OCI-LY7 (cell line): ENCODE measurements at regions not wholly inside any gene's neighbourhood (a gene's known extent, or its start where the extent isn't known, plus 50 kb on each side); places are given as distances from the start of the nearest gene placed in this dataset.

Experiments used
- BruUV-seq: library from RNA; stranded (reverse); fragments of 400-500 nt; replicated peaks from 2 replicates; lab custom pipeline; 2021; lab: Mats Ljungman, UMichigan
- CTCF ChIA-PET: fragments of 300-600 bp; sonication (Branson Sonifier 250); formaldehyde crosslinking; loops from one replicate; lab custom pipeline; 2022; ENCODE audit warnings: antibody characterized with exemption; ENCODE audit not compliant: unreplicated experiment; lab: Charles Lee
- POLR2A ChIA-PET: fragments of 300-600 bp; sonication (Branson Sonifier 250); formaldehyde crosslinking; loops from one replicate; lab custom pipeline; 2022; ENCODE audit warnings: antibody characterized with exemption; lab: Charles Lee
- DNase-seq: peaks from one replicate; pipeline ENCODE4 v3.0.0-alpha.2; 2015; ENCODE audit warnings: low spot score
- H2AFZ ChIP-seq: fragments of 200-600 bp; sonication (generic), shearing (Covaris generic); 2 replicates; pipeline ENCODE4 v1.6.1; 2014; ENCODE audit warnings: mild to moderate bottlenecking, antibody characterized with exemption, low read length, moderate library complexity
- H3K27ac ChIP-seq: fragments of 200-600 bp; sonication (generic); 2 replicates; pipeline ENCODE4 v1.5.1; 2014; ENCODE audit warnings: mixed run types, low read depth, mild to moderate bottlenecking, moderate library complexity, low read length, inconsistent platforms; ENCODE audit not compliant: poor library complexity, severe bottlenecking
- H3K36me3 ChIP-seq: fragments of 200-600 bp; sonication (generic); 2 replicates; pipeline ENCODE4 v1.6.1; 2014; ENCODE audit warnings: mild to moderate bottlenecking, antibody characterized with exemption, low read length, moderate library complexity, mixed read lengths; ENCODE audit not compliant: insufficient read depth
- H3K4me1 ChIP-seq: fragments of 200-600 bp; sonication (generic); 2 replicates; pipeline ENCODE4 v1.5.1; 2014; ENCODE audit warnings: mild to moderate bottlenecking, low read length; ENCODE audit not compliant: insufficient read depth, poor library complexity, severe bottlenecking
- H3K4me2 ChIP-seq: fragments of 200-600 bp; sonication (generic); 2 replicates; pipeline ENCODE4 v1.6.1; 2014; ENCODE audit warnings: mild to moderate bottlenecking, low read length
- H3K4me3 ChIP-seq: fragments of 200-600 bp; sonication (generic); 2 replicates; pipeline ENCODE4 v1.5.1; 2014; ENCODE audit warnings: mild to moderate bottlenecking, low read depth, low read length; ENCODE audit not compliant: poor library complexity, severe bottlenecking
- H3K79me2 ChIP-seq: fragments of 200-600 bp; sonication (generic); 2 replicates; pipeline ENCODE4 v1.6.1; 2016; ENCODE audit warnings: low read depth, mild to moderate bottlenecking, low read length, moderate library complexity, mixed read lengths; ENCODE audit not compliant: insufficient read depth
- H3K9me2 ChIP-seq: fragments of 200-600 bp; sonication (generic); 2 replicates; pipeline ENCODE4 v1.6.1; 2016; ENCODE audit warnings: mild to moderate bottlenecking, low read length, mixed read lengths; ENCODE audit not compliant: insufficient read depth
- H3K9me3 ChIP-seq: fragments of 200-600 bp; sonication (generic); 2 replicates; pipeline ENCODE4 v1.6.1; 2014; ENCODE audit warnings: mild to moderate bottlenecking, mixed run types, low read length, mixed read lengths
- H4K20me1 ChIP-seq: fragments of 200-600 bp; sonication (generic); 2 replicates; pipeline ENCODE4 v1.6.1; 2014; ENCODE audit warnings: mild to moderate bottlenecking, antibody characterized with exemption, low read length, moderate library complexity, mixed read lengths; ENCODE audit not compliant: insufficient read depth
- EZH2phosphoT487 ChIP-seq: fragments of 200-600 bp; sonication (generic); IDR thresholded peaks from 2 replicates; pipeline ENCODE4 v1.6.1; 2018; ENCODE audit warnings: low read depth, borderline replicate concordance, mild to moderate bottlenecking, mixed run types, antibody characterized with exemption, low read length, moderate library complexity, mixed read lengths
- intact Hi-C: fragments of 100-400 bp; cut with micrococcal nuclease; formaldehyde crosslinking; loops from one replicate; pipeline ENCODE4 v1.10.0; 2022; ENCODE audit not compliant: unreplicated experiment
- TF ChIP-seq, protein P1 (sequence below): fragments of 200-600 bp; sonication (generic); conservative IDR thresholded peaks from 2 replicates; pipeline ENCODE4 v1.5.1; 2014; ENCODE audit warnings: mild to moderate bottlenecking, antibody characterized with exemption, low read length, moderate library complexity, mixed read lengths

DNA sequence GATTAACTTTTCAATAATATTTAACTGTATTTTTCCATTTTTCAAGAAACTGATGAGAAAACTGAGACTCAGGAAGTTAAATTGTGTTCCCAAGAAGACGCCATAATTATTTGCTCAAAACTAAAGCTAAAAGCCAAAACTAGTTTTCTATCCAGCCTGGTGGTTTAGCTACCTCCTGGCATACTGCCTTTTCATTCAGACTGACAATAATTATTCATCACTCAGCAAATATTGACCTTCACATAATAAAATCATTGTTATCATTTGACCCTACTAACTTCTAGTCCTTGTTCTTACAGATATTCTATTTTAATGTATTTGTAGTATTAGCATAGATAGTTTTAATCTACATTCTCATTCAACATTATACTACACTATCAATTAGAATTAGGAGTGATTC lies 210.6 kb upstream of the GADL1 start:
- CTCF ChIA-PET = no interaction called here
- no peak overlapping the region for H3K27ac ChIP-seq
- H3K9me3 ChIP-seq = no peaks in the 10 kb centered on the region
- no peak overlapping the region for H3K4me3 ChIP-seq
- H3K4me1 ChIP-seq = no peaks in the 10 kb centered on the region
- no peaks in the 10 kb centered on the region for H3K9me2 ChIP-seq
- POLR2A ChIA-PET = no interaction called here
- no TSS peak for BruUV-seq
- no peaks in the 10 kb centered on the region for H4K20me1 ChIP-seq
- H3K36me3 ChIP-seq = no peaks in the 10 kb centered on the region
- H2AFZ ChIP-seq = no peak overlapping the region
- H3K4me2 ChIP-seq = no peak overlapping the region
- intact Hi-C loops = no loop called here
- TF ChIP-seq EZH2phosphoT487 = no peak
- TF ChIP-seq, protein P1, sequence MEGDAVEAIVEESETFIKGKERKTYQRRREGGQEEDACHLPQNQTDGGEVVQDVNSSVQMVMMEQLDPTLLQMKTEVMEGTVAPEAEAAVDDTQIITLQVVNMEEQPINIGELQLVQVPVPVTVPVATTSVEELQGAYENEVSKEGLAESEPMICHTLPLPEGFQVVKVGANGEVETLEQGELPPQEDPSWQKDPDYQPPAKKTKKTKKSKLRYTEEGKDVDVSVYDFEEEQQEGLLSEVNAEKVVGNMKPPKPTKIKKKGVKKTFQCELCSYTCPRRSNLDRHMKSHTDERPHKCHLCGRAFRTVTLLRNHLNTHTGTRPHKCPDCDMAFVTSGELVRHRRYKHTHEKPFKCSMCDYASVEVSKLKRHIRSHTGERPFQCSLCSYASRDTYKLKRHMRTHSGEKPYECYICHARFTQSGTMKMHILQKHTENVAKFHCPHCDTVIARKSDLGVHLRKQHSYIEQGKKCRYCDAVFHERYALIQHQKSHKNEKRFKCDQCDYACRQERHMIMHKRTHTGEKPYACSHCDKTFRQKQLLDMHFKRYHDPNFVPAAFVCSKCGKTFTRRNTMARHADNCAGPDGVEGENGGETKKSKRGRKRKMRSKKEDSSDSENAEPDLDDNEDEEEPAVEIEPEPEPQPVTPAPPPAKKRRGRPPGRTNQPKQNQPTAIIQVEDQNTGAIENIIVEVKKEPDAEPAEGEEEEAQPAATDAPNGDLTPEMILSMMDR = no peak
- DNase-seq = no peak
- no peaks in the 10 kb centered on the region for H3K79me2 ChIP-seq

DNA sequence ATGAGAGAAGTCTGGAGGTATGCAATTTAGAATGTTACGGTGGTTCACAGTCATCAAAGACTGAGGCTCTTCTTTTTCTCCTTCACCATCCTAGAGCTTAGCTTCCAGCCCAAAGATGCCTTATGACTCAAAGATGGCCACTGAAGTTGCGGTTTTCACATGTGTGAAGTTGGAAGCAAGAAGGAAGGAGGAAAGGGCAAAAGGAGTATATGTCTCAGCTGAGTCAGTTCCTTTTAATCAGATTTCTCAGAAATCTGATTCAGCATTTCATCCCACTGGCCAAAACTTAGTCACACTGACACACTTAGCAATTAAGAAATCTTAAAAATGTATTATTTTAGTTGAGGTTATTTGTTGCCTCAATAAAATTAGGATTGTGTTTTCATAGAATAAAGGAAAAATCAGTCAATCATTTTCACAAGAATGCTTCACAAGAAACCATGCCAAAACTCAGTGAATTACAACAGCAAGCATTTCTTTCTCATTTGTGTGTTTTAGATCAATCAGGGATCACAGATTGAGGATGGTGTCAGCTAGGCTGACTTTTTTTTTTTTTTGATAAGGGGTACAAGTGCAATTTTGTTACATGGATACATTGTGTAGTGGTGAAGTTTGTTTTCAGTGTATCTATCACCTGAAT lies 211.1 kb upstream of the GADL1 start:
- TF ChIP-seq, protein P1 = no peak
- TF ChIP-seq EZH2phosphoT487 = no peak

DNA sequence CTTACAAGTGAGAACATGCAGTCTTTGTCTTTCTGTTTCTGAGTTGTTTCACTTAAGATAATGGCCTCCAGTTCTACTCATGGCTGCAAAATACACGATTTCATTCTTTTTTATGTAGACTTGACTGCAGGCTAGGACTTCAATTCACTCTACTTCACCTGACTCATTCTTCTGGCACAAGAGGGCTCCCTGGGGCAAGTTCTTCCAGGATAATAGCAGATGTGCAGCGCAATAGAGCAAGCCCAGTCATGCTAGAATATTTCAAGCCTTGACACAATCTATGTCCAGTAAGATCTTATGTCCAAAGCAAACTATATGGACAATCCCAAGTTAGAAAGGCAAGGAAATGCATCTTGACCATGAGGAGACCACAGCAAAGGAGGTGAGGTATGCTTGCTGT lies 211.7 kb upstream of the GADL1 start:
- intact Hi-C loops = no loop called here
- CTCF ChIA-PET = no interaction called here
- BruUV-seq = no TSS peak
- Histone ChIP-seq H3K79me2 (no peaks in the 10 kb centered on the region), H3K27ac (no peak overlapping the region), H3K9me3 (no peaks in the 10 kb centered on the region), H3K4me3 (no peak overlapping the region), H3K36me3 (no peaks in the 10 kb centered on the region), H3K9me2 (no peaks in the 10 kb centered on the region), H3K4me2 (no peak overlapping the region), H2AFZ (no peak overlapping the region), H4K20me1 (no peaks in the 10 kb centered on the region), H3K4me1 (no peaks in the 10 kb centered on the region)
- POLR2A ChIA-PET = no interaction called here
- TF ChIP-seq, protein P1 = 0 out of 2 replicates have a peak, but pooled peaks have one; percentile 31
- no peak for TF ChIP-seq EZH2phosphoT487
- peak; percentile 9 for DNase-seq

More for the DNA sequence above, 211.1 kb upstream of the GADL1 start:
- Histone ChIP-seq H4K20me1 (no peaks in the 10 kb centered on the region), H3K9me3 (no peaks in the 10 kb centered on the region), H3K4me3 (no peak overlapping the region), H3K36me3 (no peaks in the 10 kb centered on the region), H3K79me2 (no peaks in the 10 kb centered on the region), H3K9me2 (no peaks in the 10 kb centered on the region), H3K27ac (no peak overlapping the region), H2AFZ (no peak overlapping the region), H3K4me1 (no peaks in the 10 kb centered on the region), H3K4me2 (no peak overlapping the region)
- intact Hi-C loops = no loop called here
- ChIA-PET POLR2A (no interaction called here), CTCF (no interaction called here)
- no TSS peak for BruUV-seq
- no peak for DNase-seq
